ENCODE measurements at regions not wholly inside any gene's neighbourhood (a gene's known extent, or its start where the extent isn't known, plus 50 kb on each side); places are given as distances from the start of the nearest gene placed in this dataset.

DNA sequence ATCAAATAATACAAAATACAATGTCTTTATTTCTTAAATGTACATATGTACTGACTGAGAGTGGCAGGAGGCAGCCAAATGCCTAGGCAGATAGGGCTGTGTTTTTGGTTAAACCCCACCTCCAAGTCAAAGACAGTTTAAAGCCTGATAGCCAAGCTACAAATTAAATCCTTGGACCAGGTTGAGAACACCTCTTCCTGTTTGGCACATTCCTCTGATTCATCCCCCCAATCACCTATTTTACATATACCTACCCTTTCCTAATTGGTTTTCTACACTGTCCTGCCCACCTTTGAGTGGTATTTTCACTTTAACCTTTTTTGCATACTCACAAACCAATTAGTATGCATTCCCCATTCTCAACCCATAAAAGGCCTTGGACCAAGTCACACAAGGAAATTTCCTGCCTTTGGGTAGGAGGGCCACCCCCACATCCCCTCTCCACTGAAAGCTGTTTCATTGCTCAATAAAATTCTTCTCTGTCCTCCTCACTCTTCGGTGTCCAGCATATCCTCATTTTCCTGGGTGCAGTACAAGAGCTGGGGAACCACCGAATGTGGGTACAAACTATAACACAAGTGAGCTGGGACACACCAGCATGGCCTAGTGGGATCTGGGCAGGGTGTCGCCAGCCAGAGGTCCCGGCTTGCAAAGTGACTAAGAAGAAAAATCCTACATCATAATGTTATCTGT is 149.1 kb downstream of the UBE2E3 start:
- H3K4me1 ChIP-seq = no peaks in the 10 kb centered on the region
- no peak overlapping the region for H3K27ac ChIP-seq
- no peaks in the 10 kb centered on the region for H3K9me3 ChIP-seq
- no peaks in the 10 kb centered on the region for H3K27me3 ChIP-seq
- intact Hi-C loops (cut with DNase I) = no loop called here
- H3K4me3 ChIP-seq = no peak overlapping the region
- DNase-seq (ENCODE audit: low spot score in 2 of 2) = no peak
- no peaks in the 10 kb centered on the region for H3K36me3 ChIP-seq
- TF ChIP-seq, protein P1, sequence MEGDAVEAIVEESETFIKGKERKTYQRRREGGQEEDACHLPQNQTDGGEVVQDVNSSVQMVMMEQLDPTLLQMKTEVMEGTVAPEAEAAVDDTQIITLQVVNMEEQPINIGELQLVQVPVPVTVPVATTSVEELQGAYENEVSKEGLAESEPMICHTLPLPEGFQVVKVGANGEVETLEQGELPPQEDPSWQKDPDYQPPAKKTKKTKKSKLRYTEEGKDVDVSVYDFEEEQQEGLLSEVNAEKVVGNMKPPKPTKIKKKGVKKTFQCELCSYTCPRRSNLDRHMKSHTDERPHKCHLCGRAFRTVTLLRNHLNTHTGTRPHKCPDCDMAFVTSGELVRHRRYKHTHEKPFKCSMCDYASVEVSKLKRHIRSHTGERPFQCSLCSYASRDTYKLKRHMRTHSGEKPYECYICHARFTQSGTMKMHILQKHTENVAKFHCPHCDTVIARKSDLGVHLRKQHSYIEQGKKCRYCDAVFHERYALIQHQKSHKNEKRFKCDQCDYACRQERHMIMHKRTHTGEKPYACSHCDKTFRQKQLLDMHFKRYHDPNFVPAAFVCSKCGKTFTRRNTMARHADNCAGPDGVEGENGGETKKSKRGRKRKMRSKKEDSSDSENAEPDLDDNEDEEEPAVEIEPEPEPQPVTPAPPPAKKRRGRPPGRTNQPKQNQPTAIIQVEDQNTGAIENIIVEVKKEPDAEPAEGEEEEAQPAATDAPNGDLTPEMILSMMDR (IDR thresholded peaks at IDR 0.05) = no peak

DNA sequence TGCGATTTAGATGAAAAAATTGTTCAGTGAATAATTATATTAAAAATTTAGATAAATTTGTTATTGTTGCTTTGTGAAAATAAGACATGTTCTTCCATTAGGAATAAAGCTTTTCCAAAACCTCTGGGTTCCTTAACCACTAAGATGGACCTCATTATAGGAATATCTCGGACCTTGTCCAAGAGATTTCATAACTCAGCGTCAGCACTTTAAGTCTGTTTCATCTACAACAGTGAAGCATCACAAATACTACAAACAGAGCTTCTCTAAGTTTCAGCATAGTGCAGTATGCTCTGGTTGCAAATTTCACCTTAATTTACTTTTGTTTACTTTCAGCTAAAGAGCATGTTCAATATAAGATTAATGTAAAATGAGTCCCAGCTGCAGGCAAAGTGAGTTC is 150.3 kb downstream of the UBE2E3 start:
- no peaks in the 10 kb centered on the region for H3K36me3 ChIP-seq
- TF ChIP-seq, protein P1 (IDR thresholded peaks at IDR 0.05) = no peak
- H3K27ac ChIP-seq = no peak overlapping the region
- intact Hi-C loops (cut with DNase I) = no loop called here
- H3K9me3 ChIP-seq = no peaks in the 10 kb centered on the region
- H3K4me3 ChIP-seq = no peak overlapping the region
- no peaks in the 10 kb centered on the region for H3K4me1 ChIP-seq
- H3K27me3 ChIP-seq = no peaks in the 10 kb centered on the region
- DNase-seq (ENCODE audit: low spot score in 2 of 2) = no peak

DNA sequence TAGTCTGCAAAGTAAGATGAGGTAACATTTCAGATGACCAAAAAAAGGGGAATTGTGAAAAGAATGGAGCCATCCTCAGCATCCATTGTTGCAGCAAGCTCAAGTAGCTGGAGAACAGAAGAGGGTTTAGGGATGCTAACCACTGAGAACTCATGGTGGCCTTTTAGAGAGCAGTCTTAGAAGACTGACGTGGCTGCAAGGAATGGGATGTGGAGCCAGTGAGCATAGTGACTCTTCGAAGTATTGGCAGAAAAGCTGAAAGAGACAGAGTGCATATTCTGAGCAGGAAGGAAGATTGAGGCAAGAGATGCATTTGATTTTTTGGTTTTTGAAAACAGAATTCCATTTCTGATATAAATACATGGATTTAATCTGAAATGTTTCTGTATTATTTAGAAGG is 151.2 kb downstream of the UBE2E3 start:
- intact Hi-C loops (cut with DNase I) = no loop called here
- no peaks in the 10 kb centered on the region for H3K9me3 ChIP-seq
- no peaks in the 10 kb centered on the region for H3K4me1 ChIP-seq
- no peak for DNase-seq (ENCODE audit: low spot score in 2 of 2)
- no peaks in the 10 kb centered on the region for H3K27me3 ChIP-seq
- no peak overlapping the region for H3K27ac ChIP-seq
- TF ChIP-seq, protein P1 (IDR thresholded peaks at IDR 0.05) = no peak
- no peak overlapping the region for H3K4me3 ChIP-seq
- no peaks in the 10 kb centered on the region for H3K36me3 ChIP-seq

DNA sequence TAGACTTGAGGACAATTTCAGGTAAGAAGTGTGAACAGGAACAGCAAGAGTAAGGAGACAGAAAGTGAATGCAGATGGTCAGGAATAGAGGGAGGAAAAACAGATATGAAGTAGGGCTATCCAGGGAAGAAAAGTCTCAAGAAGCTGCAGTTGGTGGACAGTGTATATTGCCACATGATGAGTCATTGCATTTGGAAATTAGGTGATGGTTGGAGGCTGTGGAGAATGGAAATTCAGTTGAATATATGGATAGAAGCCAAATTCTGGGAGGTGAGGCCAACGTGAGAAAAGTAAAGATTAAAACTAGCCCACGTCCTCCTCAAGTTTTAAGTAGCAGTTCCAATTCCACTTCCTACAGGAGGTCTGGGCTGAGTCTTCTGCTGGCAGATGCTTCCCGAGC is 158.4 kb downstream of the UBE2E3 start:
- no peaks in the 10 kb centered on the region for H3K4me1 ChIP-seq
- TF ChIP-seq, protein P1 (IDR thresholded peaks at IDR 0.05) = no peak
- intact Hi-C loops (cut with DNase I) = no loop called here
- H3K36me3 ChIP-seq = no peaks in the 10 kb centered on the region
- H3K9me3 ChIP-seq = no peaks in the 10 kb centered on the region
- H3K27ac ChIP-seq = no peak overlapping the region
- no peak for DNase-seq (ENCODE audit: low spot score in 2 of 2)
- no peaks in the 10 kb centered on the region for H3K27me3 ChIP-seq
- no peak overlapping the region for H3K4me3 ChIP-seq

DNA sequence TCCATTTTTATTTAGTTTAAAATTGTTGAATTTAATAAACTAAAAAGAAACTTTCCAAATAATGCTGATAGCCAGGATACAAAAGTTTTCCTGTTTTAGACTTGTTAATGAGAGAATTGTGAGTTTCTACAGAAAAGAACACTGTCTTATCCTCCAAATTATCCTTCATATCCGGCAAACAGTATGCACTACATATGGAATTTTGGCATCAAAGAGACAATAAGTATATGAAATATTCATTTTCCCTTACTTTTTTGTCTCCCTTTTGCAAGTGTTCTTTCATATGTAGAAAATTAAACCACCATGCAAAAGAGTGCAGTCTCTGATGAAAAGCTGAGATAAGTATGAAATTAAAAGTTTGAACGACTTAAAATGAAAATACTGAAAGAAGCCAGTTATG is 159.4 kb downstream of the UBE2E3 start:
- Histone ChIP-seq H3K4me3 (no peak overlapping the region), H3K36me3 (no peaks in the 10 kb centered on the region), H3K27ac (no peak overlapping the region), H3K4me1 (no peaks in the 10 kb centered on the region), H3K9me3 (no peaks in the 10 kb centered on the region), H3K27me3 (no peaks in the 10 kb centered on the region)
- intact Hi-C loops (cut with DNase I) = no loop called here
- DNase-seq (ENCODE audit: low spot score in 2 of 2) = no peak
- TF ChIP-seq, protein P1 (IDR thresholded peaks at IDR 0.05) = no peak

DNA sequence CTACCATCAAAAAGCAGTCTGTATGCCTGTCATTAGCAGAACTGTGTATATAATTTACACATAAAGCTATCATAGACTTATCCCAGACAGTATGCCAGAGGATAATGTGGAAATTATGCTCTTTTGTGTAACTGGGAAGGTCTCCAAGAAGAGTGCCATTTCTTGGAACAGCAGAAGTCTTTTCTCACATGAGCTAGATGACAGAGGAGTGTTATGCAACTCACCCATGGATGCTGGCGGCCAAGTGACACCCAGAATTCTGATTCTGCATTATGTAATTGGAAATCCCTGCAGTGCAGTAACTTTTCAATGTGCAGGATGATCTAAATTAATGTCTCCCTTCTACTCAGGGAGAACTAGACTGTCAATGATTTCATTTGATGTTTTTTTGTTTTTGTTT is 160.0 kb downstream of the UBE2E3 start:
- Histone ChIP-seq H3K4me3 (no peak overlapping the region), H3K36me3 (no peaks in the 10 kb centered on the region), H3K27me3 (no peaks in the 10 kb centered on the region), H3K27ac (no peak overlapping the region), H3K9me3 (no peaks in the 10 kb centered on the region), H3K4me1 (no peaks in the 10 kb centered on the region)
- TF ChIP-seq, protein P1 (IDR thresholded peaks at IDR 0.05) = no peak
- no peak for DNase-seq (ENCODE audit: low spot score in 2 of 2)
- intact Hi-C loops (cut with DNase I) = no loop called here

All from ascending aorta (tissue), 2 donors.